ENCODE measurements at regions not wholly inside any gene's neighbourhood (a gene's known extent, or its start where the extent isn't known, plus 50 kb on each side); places are given as distances from the start of the nearest gene placed in this dataset.
"Not testable (repeated sequence)": the region's sequence is repeated elsewhere in the genome, so short reads cannot be mapped to it uniquely, and the experiment has no call there.

DNA sequence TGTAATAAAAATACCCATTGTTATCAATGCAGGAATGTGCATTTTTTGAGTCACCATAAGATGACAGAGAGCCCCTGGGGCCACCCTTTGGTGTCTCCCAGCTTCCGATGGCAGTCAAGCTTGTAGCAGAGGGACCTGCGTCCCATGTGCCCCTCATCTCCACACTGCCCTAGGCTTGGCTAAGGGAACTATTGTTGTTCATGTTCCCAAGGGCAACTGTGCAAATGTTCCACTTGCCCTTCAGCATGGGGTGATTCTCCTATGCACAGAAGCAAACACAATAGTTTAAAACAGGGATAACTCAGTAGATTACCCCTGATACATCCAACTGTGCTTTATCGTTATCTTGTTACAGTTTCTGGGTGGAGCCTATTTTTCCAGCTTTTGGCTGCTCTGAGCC, 342.0 kb downstream of the CNTNAP3B start:
- H3K36me3 ChIP-seq (ENCODE audit: control insufficient read depth, insufficient read depth, low read length, severe bottlenecking); H3K4me1 ChIP-seq (ENCODE audit: control insufficient read depth, insufficient read depth, low read length); DNase-seq (ENCODE audit: low read depth); H3K27me3 ChIP-seq (replicated peaks; ENCODE audit: control insufficient read depth, insufficient read depth, low read length); H3K9me3 ChIP-seq (ENCODE audit: control insufficient read depth, low read length); H3K4me3 ChIP-seq (ENCODE audit: low read length); H3K9ac ChIP-seq (ENCODE audit: low read length): not testable (repeated sequence)

DNA sequence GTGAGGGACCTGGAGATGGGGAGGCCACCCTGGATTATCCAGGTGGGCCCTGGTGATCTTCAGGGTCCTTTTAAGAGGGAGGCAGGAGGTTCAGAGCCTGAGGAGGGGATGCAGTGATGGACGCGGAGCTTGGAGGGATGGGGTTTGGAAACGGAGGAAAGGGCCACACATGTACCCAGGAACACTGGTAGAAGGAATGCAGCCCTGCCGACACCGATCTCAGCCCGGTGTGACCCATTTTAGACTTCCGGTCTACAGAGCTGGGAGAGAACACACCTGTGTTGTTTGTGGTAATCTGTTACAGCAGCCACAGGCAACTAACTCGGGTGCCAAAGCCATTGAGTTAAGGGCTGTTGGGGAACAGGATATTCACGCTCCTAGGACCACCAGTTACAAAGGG, 345.2 kb downstream of the CNTNAP3B start:
- H3K27me3 ChIP-seq (replicated peaks; ENCODE audit: control insufficient read depth, insufficient read depth, low read length); H3K4me1 ChIP-seq (ENCODE audit: control insufficient read depth, insufficient read depth, low read length); H3K36me3 ChIP-seq (ENCODE audit: control insufficient read depth, insufficient read depth, low read length, severe bottlenecking); DNase-seq (ENCODE audit: low read depth); H3K9ac ChIP-seq (ENCODE audit: low read length); H3K9me3 ChIP-seq (ENCODE audit: control insufficient read depth, low read length); H3K4me3 ChIP-seq (ENCODE audit: low read length): not testable (repeated sequence)

DNA sequence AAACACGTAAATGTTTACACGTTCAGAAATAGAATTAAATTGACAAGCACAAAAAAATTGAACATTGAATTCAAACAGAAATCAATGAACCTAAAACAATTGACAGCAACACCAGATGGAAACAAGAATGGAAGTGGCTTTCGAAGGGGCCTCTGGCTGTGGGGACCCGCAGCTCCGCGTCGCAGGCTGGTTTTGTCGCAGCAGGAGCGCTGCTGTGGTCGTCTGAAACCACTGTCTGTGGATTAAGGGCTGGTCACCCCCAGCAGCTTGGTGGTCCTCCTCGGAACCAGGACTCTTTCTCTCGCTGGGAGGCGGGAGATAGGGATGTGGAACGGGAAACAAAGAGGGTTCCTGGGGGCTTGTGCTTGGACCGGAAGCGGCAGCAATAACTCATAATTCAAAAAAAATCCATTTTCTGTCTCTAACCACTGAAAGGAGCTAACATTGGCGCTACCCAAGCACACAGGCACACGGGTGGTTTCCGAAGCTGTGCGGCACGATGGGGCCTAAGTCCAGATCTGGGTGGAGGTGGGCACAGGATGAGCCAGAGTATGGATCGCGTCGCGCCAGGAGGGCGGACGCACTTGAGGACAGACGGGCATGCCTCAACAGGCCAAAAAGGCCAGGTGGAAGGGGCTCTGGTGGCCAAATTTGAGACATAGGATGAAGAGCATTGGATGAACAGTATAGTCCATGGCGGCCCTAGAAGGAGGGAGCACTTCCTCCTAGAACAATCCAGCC, 346.0 kb downstream of the CNTNAP3B start:
- not testable (repeated sequence) for H3K4me3 ChIP-seq (ENCODE audit: low read length); H3K9ac ChIP-seq (ENCODE audit: low read length); DNase-seq (ENCODE audit: low read depth); H3K4me1 ChIP-seq (ENCODE audit: control insufficient read depth, insufficient read depth, low read length); H3K36me3 ChIP-seq (ENCODE audit: control insufficient read depth, insufficient read depth, low read length, severe bottlenecking); H3K9me3 ChIP-seq (ENCODE audit: control insufficient read depth, low read length); H3K27me3 ChIP-seq (replicated peaks; ENCODE audit: control insufficient read depth, insufficient read depth, low read length)

DNA sequence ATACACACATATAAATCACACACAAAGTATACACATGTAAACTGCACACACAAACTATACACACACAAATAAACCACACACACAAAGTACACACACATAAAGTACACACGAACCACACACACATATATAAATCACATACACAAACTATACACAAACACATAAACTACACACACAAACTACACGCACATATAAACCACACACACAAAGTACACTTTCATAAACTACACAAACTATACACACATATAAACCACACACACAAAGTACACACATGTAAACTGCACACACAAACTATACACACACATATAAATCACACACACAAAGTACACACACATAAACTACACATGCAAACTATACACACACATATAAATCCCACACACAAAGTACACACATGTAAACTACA, 347.3 kb downstream of the CNTNAP3B start:
- H3K9me3 ChIP-seq (ENCODE audit: control insufficient read depth, low read length); H3K27me3 ChIP-seq (replicated peaks; ENCODE audit: control insufficient read depth, insufficient read depth, low read length); H3K36me3 ChIP-seq (ENCODE audit: control insufficient read depth, insufficient read depth, low read length, severe bottlenecking); H3K4me1 ChIP-seq (ENCODE audit: control insufficient read depth, insufficient read depth, low read length); H3K4me3 ChIP-seq (ENCODE audit: low read length); H3K9ac ChIP-seq (ENCODE audit: low read length); DNase-seq (ENCODE audit: low read depth): not testable (repeated sequence)

DNA sequence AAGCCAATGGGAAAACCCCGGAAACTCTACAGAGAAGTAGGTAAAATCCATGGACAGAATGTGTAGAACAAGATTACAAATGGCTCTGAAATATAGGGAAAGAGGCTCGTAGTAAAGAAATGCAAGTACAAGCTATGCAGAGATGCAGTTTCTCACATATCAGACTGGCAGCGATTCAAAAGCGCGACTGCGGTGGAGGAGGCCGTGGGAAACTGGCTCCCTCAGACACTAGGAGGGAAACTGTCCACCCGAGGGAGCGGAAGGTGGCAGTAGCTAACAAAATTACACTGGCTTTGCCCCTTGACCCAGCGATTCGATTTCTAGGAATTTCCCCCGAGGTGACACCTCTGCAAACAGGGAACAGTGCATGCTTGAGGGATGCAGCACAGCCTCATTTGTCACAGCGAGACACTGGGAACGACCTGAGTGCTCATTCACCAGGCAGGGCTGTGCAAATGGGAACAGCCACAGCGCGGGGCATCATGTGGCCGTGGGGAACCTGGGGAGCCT, 349.3 kb downstream of the CNTNAP3B start:
- H3K4me3 ChIP-seq (ENCODE audit: low read length); H3K27me3 ChIP-seq (replicated peaks; ENCODE audit: control insufficient read depth, insufficient read depth, low read length); H3K4me1 ChIP-seq (ENCODE audit: control insufficient read depth, insufficient read depth, low read length); H3K36me3 ChIP-seq (ENCODE audit: control insufficient read depth, insufficient read depth, low read length, severe bottlenecking); DNase-seq (ENCODE audit: low read depth); H3K9me3 ChIP-seq (ENCODE audit: control insufficient read depth, low read length); H3K9ac ChIP-seq (ENCODE audit: low read length): not testable (repeated sequence)

DNA sequence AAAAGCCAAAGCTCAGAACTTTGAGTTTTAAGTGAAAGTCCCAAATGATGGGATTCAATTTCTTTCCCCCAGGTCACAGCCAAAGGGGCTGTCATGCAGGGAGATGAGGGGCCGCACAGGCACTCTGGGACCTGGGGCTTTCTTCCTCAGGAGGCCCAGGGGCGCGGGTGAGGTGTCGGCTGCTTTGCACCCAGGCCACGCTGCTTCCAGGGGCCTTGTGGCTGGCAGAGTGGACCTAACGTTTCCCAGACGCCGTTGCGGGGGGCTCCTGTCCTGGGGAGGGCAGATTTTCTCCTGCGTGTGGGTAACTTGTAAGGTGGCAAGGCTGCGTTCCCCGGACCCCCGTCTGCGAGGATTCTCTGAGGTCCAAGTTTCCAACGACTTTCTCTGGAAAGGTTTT, 350.0 kb downstream of the CNTNAP3B start:
- not testable (repeated sequence) for DNase-seq (ENCODE audit: low read depth); H3K27me3 ChIP-seq (replicated peaks; ENCODE audit: control insufficient read depth, insufficient read depth, low read length)

DNA sequence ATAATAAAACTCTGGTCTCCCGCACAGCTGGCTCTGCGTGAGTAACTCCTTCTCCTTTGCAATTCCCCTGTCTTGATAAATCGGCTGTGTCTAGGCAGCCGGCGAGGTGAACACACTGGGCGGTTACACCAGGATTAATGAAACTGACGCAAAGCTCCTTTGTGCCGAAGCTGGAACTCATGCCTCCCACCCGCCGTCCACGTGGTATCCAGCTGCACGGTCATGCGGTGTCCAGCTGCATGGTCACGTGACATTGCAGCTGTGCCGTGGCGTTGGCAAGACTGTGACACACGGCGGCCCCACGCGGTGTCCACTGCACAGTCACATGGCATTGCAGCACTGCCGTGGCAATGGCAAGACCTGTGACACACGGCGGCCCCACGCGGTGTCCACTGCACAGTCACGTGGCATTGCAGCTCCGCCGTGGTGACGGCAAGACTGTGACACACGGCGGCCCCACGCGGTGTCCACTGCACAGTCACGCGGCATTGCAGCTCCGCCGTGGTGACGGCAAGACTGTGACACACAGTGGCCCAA, 350.6 kb downstream of the CNTNAP3B start:
- H3K9ac ChIP-seq (ENCODE audit: low read length); H3K27me3 ChIP-seq (replicated peaks; ENCODE audit: control insufficient read depth, insufficient read depth, low read length); H3K9me3 ChIP-seq (ENCODE audit: control insufficient read depth, low read length); H3K4me3 ChIP-seq (ENCODE audit: low read length); H3K4me1 ChIP-seq (ENCODE audit: control insufficient read depth, insufficient read depth, low read length); DNase-seq (ENCODE audit: low read depth); H3K36me3 ChIP-seq (ENCODE audit: control insufficient read depth, insufficient read depth, low read length, severe bottlenecking): not testable (repeated sequence)

More for the DNA sequence above, 350.0 kb downstream of the CNTNAP3B start:
- H3K4me1 ChIP-seq (ENCODE audit: control insufficient read depth, insufficient read depth, low read length); H3K9me3 ChIP-seq (ENCODE audit: control insufficient read depth, low read length); H3K36me3 ChIP-seq (ENCODE audit: control insufficient read depth, insufficient read depth, low read length, severe bottlenecking); H3K4me3 ChIP-seq (ENCODE audit: low read length); H3K9ac ChIP-seq (ENCODE audit: low read length): not testable (repeated sequence)

DNA sequence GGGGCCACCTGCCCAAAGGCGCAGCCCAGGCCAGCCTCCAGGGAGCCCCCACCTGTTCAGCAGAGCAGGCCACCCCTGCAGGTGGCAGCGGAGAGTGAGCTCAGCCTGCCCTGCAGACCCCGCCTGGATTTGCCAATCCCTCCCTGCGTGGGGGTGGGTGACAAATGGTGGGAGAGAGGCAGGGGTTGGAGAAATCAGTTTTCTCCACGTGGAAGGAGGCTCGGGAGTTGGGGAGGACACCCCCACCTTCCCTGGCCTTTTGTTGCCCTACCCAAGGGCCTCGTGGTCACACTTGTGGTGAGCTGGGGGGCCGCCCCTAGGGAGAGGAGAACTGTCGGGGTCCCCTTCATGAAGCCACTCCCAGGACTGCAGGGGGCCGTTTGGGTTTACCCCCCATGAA, 351.7 kb downstream of the CNTNAP3B start:
- not testable (repeated sequence) for H3K4me1 ChIP-seq (ENCODE audit: control insufficient read depth, insufficient read depth, low read length); H3K36me3 ChIP-seq (ENCODE audit: control insufficient read depth, insufficient read depth, low read length, severe bottlenecking); H3K9ac ChIP-seq (ENCODE audit: low read length); H3K4me3 ChIP-seq (ENCODE audit: low read length); H3K27me3 ChIP-seq (replicated peaks; ENCODE audit: control insufficient read depth, insufficient read depth, low read length); DNase-seq (ENCODE audit: low read depth); H3K9me3 ChIP-seq (ENCODE audit: control insufficient read depth, low read length)

DNA sequence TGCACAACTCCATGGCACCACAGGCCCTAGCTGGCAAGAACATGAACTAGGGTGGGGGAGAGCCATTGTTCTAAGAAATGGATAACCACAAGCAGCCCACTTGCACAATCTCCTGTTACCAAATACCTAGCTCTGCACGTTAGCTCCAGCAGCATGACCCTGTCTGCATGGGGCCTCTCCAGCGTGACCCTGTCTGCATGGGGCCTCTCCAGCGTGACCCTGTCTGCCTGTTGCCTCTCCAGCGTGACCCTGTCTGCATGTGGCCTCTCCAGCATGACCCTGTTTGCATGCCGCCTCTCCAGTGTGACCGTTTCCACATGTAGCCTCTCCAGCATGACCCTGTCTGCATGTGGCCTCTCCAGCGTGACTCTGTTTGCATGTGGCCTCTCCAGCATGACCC, 356.7 kb downstream of the CNTNAP3B start:
- DNase-seq (ENCODE audit: low read depth); H3K9ac ChIP-seq (ENCODE audit: low read length); H3K9me3 ChIP-seq (ENCODE audit: control insufficient read depth, low read length); H3K4me1 ChIP-seq (ENCODE audit: control insufficient read depth, insufficient read depth, low read length); H3K36me3 ChIP-seq (ENCODE audit: control insufficient read depth, insufficient read depth, low read length, severe bottlenecking); H3K27me3 ChIP-seq (replicated peaks; ENCODE audit: control insufficient read depth, insufficient read depth, low read length); H3K4me3 ChIP-seq (ENCODE audit: low read length): not testable (repeated sequence)

DNA sequence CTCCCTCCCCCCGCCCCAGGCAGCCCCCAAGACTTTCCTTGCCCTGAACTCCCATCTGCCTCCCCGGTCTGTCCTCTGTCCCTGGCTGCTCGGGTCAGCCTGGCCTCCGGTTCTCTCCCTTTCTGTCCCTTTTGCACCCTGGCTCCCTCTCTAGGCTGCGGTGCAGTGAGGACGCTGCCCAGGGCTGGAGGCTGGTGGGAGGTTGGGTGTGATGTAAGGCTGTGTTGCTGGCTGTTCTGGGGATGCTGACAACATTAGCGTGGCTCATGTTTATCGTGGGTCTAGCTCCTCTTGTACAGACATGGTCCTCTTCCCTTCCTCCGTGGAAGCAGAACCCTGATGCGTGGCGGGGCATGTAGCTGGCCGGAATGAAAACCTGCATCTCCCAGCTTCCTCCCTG, 357.5 kb downstream of the CNTNAP3B start:
- not testable (repeated sequence) for H3K27me3 ChIP-seq (replicated peaks; ENCODE audit: control insufficient read depth, insufficient read depth, low read length); H3K36me3 ChIP-seq (ENCODE audit: control insufficient read depth, insufficient read depth, low read length, severe bottlenecking); H3K9ac ChIP-seq (ENCODE audit: low read length); H3K4me1 ChIP-seq (ENCODE audit: control insufficient read depth, insufficient read depth, low read length); H3K4me3 ChIP-seq (ENCODE audit: low read length); H3K9me3 ChIP-seq (ENCODE audit: control insufficient read depth, low read length); DNase-seq (ENCODE audit: low read depth)

DNA sequence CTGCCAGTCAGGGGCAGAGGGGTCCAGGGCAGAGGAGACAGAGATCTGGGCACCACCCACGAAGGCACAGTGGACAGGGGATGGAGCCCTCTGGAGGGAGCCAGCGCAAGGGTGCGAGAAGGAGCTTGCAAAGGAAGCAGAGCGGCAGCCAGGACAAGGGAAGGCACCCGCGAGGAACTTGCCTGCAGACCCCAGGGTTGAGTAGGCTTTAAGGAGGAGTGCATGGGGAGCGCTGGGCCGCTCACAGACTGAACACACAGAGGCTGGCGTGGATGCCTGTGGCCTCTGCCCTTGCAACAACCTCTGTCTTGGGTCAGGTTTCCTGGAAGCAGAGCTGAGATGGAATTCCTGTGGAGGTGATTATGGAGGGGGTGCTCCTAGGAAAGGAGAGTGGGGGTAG, 374.4 kb downstream of the CNTNAP3B start:
- DNase-seq (ENCODE audit: low read depth); H3K36me3 ChIP-seq (ENCODE audit: control insufficient read depth, insufficient read depth, low read length, severe bottlenecking); H3K4me1 ChIP-seq (ENCODE audit: control insufficient read depth, insufficient read depth, low read length); H3K9ac ChIP-seq (ENCODE audit: low read length); H3K27me3 ChIP-seq (replicated peaks; ENCODE audit: control insufficient read depth, insufficient read depth, low read length); H3K4me3 ChIP-seq (ENCODE audit: low read length); H3K9me3 ChIP-seq (ENCODE audit: control insufficient read depth, low read length): not testable (repeated sequence)

DNA sequence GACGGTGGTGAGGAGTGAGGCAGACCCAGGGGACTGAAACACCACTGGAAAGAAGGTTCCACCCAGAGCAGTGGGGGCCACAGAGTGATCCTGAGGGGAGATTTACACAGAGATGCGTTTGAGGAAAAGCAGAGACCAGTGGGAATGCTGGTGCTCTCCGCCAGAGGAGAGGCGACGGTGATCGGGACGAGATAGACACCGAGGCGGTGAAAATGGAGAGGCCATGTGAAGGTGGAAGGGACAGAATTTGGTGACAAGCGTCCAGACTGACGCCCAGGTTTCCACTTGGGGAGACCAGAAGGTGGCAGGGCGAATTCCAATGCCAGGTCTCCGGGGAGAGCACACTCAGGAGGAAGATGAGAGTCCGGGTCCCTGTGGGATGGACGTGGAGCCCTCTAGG, 374.8 kb downstream of the CNTNAP3B start:
- DNase-seq (ENCODE audit: low read depth); H3K27me3 ChIP-seq (replicated peaks; ENCODE audit: control insufficient read depth, insufficient read depth, low read length); H3K4me3 ChIP-seq (ENCODE audit: low read length); H3K9me3 ChIP-seq (ENCODE audit: control insufficient read depth, low read length); H3K9ac ChIP-seq (ENCODE audit: low read length); H3K4me1 ChIP-seq (ENCODE audit: control insufficient read depth, insufficient read depth, low read length); H3K36me3 ChIP-seq (ENCODE audit: control insufficient read depth, insufficient read depth, low read length, severe bottlenecking): not testable (repeated sequence)
